T-cell (primary cell): ENCODE measurements at regions not wholly inside any gene's neighbourhood (a gene's known extent, or its start where the extent isn't known, plus 50 kb on each side); places are given as distances from the start of the nearest gene placed in this dataset.

ENCODE experiments used
- ATAC-seq, 4 experiments: fragments of 200-7000 bp in 3 of 4; fragments of 150-1000 bp in 1 of 4; cut with Tn5 transposase; replicated peaks in 1 of 4; 1 replicate in 3 of 4; 2 replicates in 1 of 4; pipeline ENCODE4 v1.10.0; 2021; ENCODE audit warnings: moderate library complexity in 3 of 4, mild to moderate bottlenecking in 2 of 4, moderate number of reproducible peaks in 1 of 4
- CTCF ChIA-PET, 2 donors: fragments of 300-600 bp; sonication (Branson Sonifier 250); formaldehyde crosslinking; loops; one replicate each; lab custom pipeline; 2022; ENCODE audit warnings: antibody characterized with exemption in 2 of 2; lab: Charles Lee
- POLR2A ChIA-PET, 2 donors: fragments of 300-600 bp; sonication (Branson Sonifier 250); formaldehyde crosslinking; loops; one replicate each; lab custom pipeline; 2022; ENCODE audit warnings: antibody characterized with exemption in 2 of 2; lab: Charles Lee
- DNase-seq, 35 experiments: peaks; one replicate each; pipeline versions ENCODE4 v3.0.0 to v3.0.0-alpha.2; 2013 to 2023
- H3K27ac ChIP-seq: one replicate; pipeline ENCODE4 v1.5.1; 2013; ENCODE audit warnings: low read length
- H3K27me3 ChIP-seq, 2 experiments: replicated peaks in 1 of 2; 1 replicate in 1 of 2; 2 replicates in 1 of 2; pipeline versions ENCODE4 v1.6.1 to v1.7.0; 2013; ENCODE audit warnings: low read length in 1 of 2, mixed read lengths in 1 of 2; ENCODE audit not compliant: control insufficient read depth in 2 of 2, insufficient read depth in 2 of 2; ENCODE audit errors: extremely low read depth in 1 of 2
- H3K36me3 ChIP-seq, 2 donors: 1 replicate in 1 of 2; 2 replicates in 1 of 2; pipeline versions ENCODE4 v1.6.1 to v1.7.0; 2013; ENCODE audit warnings: low read length in 1 of 2; ENCODE audit not compliant: control insufficient read depth in 2 of 2, insufficient read depth in 1 of 2; ENCODE audit errors: extremely low read depth in 1 of 2
- H3K4me1 ChIP-seq, 2 experiments: 1 replicate in 1 of 2; 2 replicates in 1 of 2; pipeline versions ENCODE4 v1.6.1 to v1.7.0; 2013; ENCODE audit warnings: low read length in 2 of 2, mixed read lengths in 1 of 2; ENCODE audit not compliant: insufficient read depth in 2 of 2, control insufficient read depth in 1 of 2; ENCODE audit errors: extremely low read depth in 1 of 2
- H3K4me3 ChIP-seq, 2 donors: 1 replicate in 1 of 2; 2 replicates in 1 of 2; pipeline versions ENCODE4 v1.5.1 to v1.7.0; 2013; ENCODE audit warnings: mild to moderate bottlenecking in 2 of 2, low read length in 1 of 2, moderate library complexity in 1 of 2; ENCODE audit not compliant: control insufficient read depth in 1 of 2; ENCODE audit errors: extremely low read depth in 1 of 2
- H3K9me3 ChIP-seq: 2 replicates; pipeline ENCODE4 v1.7.0; 2013
- H3K27ac Mint-ChIP-seq, 2 donors: one replicate each; pipeline ENCODE4 v1.8.0; 2020 to 2021; ENCODE audit warnings: mild to moderate bottlenecking in 2 of 2, mixed read lengths in 2 of 2
- H3K27me3 Mint-ChIP-seq, 2 donors: one replicate each; pipeline ENCODE4 v1.8.0; 2021 to 2022; ENCODE audit warnings: mixed read lengths in 2 of 2
- H3K36me3 Mint-ChIP-seq: one replicate; pipeline ENCODE4 v1.8.0; 2021; ENCODE audit warnings: mixed read lengths
- H3K4me1 Mint-ChIP-seq, 3 donors: one replicate each; pipeline ENCODE4 v1.8.0; 2020 to 2022; ENCODE audit warnings: mixed read lengths in 3 of 3, mild to moderate bottlenecking in 1 of 3
- H3K4me3 Mint-ChIP-seq, 3 donors: one replicate each; pipeline ENCODE4 v1.8.0; 2020 to 2022; ENCODE audit warnings: mild to moderate bottlenecking in 3 of 3, mixed read lengths in 3 of 3, moderate library complexity in 3 of 3
- H3K9me3 Mint-ChIP-seq, 3 donors: one replicate each; pipeline ENCODE4 v1.8.0; 2020 to 2022; ENCODE audit warnings: mixed read lengths in 3 of 3
- WGBS: methylation state at CpG from one replicate; pipeline ENCODE4 v1.1.5; 2013; ENCODE audit warnings: missing lambda C conversion rate; ENCODE audit not compliant: insufficient coverage; 5-methylcytosine and 5-hydroxymethylcytosine counted together

GRCh38 chr21:25298512-25299491, 308.5 kb downstream of the MRPL39 start:
- Histone ChIP-seq H3K9me3 (no peaks in the 10 kb centered on the region), H3K4me3 (no peak overlapping the region), H3K27me3 (no peaks in the 10 kb centered on the region), H3K27ac (no peak overlapping the region), H3K36me3 (no peaks in the 10 kb centered on the region), H3K4me1 (no peaks in the 10 kb centered on the region)
- H3K9me3 Mint-ChIP-seq, result no peaks in the 10 kb centered on the region
- WGBS, result no CpG with 5 or more reads among the region's 2 CpGs
- H3K36me3 Mint-ChIP-seq, result no peaks in the 10 kb centered on the region
- H3K27ac Mint-ChIP-seq, result no peak overlapping the region
- ATAC-seq, result no peak
- H3K27me3 Mint-ChIP-seq, result no peaks in the 10 kb centered on the region
- ChIA-PET CTCF (no interaction called here), POLR2A (no interaction called here)
- H3K4me1 Mint-ChIP-seq, result peaks cover 0 to 3% (median 0%) of the 10 kb centered on the region in 3 donors
- no peak overlapping the region for H3K4me3 Mint-ChIP-seq
- DNase-seq, result no peak

DNA sequence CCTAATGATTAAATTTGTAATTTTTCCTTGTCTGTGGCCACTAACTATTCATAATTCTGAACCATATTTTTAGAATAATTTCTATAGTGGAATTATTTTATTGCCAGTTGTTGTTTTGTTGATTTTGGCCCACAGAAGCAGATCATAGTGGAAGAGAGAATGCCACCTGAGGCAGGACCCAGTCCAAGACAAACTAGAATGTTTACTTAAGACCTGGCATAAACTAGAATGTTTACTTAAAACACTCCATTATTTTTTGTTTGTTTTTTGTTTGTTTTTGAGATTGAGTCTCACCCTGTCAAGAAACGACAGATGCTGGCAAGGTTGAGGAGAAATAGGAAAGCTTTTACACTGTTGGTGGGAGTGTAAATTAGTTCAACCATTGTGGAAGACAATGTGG, 310.2 kb downstream of the MRPL39 start:
- no peaks in the 10 kb centered on the region for H3K4me1 ChIP-seq
- no peaks in the 10 kb centered on the region for H3K9me3 ChIP-seq
- Mint-ChIP-seq H3K4me3 (no peak overlapping the region), H3K36me3 (no peaks in the 10 kb centered on the region), H3K27me3 (peaks cover 0 to 4% of the 10 kb centered on the region in 2 donors), H3K9me3 (no peaks in the 10 kb centered on the region), H3K27ac (no peak overlapping the region), H3K4me1 (peaks cover 0 to 3% (median 0%) of the 10 kb centered on the region in 3 donors)
- ATAC-seq (no peak), DNase-seq (no peak)
- no peaks in the 10 kb centered on the region for H3K27me3 ChIP-seq
- CTCF ChIA-PET, result no interaction called here
- no peak overlapping the region for H3K27ac ChIP-seq
- no peaks in the 10 kb centered on the region for H3K36me3 ChIP-seq
- POLR2A ChIA-PET, result no interaction called here
- WGBS, result no CpG with 5 or more reads among the region's 1 CpG
- H3K4me3 ChIP-seq, result no peak overlapping the region

GRCh38 chr21:25296252-25296651, 311.0 kb downstream of the MRPL39 start:
- no peaks in the 10 kb centered on the region for H3K36me3 ChIP-seq
- Mint-ChIP-seq H3K9me3 (no peaks in the 10 kb centered on the region), H3K4me3 (no peak overlapping the region), H3K27ac (no peak overlapping the region), H3K36me3 (no peaks in the 10 kb centered on the region), H3K4me1 (peaks cover 0 to 3% (median 0%) of the 10 kb centered on the region in 3 donors), H3K27me3 (peaks cover 0 to 4% of the 10 kb centered on the region in 2 donors)
- no peak overlapping the region for H3K4me3 ChIP-seq
- no peaks in the 10 kb centered on the region for H3K4me1 ChIP-seq
- no peaks in the 10 kb centered on the region for H3K27me3 ChIP-seq
- ATAC-seq (no peak), DNase-seq (no peak)
- H3K9me3 ChIP-seq, result no peaks in the 10 kb centered on the region
- no peak overlapping the region for H3K27ac ChIP-seq
- POLR2A ChIA-PET, result no interaction called here
- CTCF ChIA-PET, result interaction anchor here in 1 of 2 donors (0.5 kb wide), 1 partner anchor 18 kb away, joined by 3 read pairs; no protein-coding TSS in a partner anchor
- 59% methylated on average over 4 of the region's 5 CpGs for WGBS

DNA sequence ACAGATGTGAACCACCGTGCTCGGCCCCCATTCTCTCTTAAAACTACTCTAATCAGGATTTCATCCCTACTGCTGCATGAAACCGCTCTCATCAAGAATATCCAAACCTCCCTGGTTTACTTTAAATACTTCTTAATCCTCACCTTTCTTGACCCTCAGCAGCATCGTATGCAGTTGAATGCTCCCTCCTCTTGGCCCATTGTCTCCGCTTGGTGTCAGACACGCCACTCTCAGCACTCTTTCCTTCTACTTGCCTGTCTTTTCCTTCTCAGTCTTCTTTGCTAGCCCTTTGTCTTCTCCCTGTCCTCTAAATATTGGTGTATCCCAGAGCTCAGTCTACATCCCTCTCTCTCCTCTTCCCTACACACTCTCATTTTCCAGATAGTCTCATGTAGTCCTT, 314.9 kb downstream of the MRPL39 start:
- H3K27ac Mint-ChIP-seq, result no peak overlapping the region
- no peaks in the 10 kb centered on the region for H3K9me3 Mint-ChIP-seq
- H3K4me3 ChIP-seq, result no peak overlapping the region
- no peak overlapping the region for H3K27ac ChIP-seq
- H3K4me3 Mint-ChIP-seq, result no peak overlapping the region
- no peak for DNase-seq
- no peak for ATAC-seq
- peaks cover 0 to 4% of the 10 kb centered on the region in 2 donors for H3K27me3 Mint-ChIP-seq
- no peaks in the 10 kb centered on the region for H3K36me3 ChIP-seq
- ChIA-PET POLR2A (no interaction called here), CTCF (no interaction called here)
- no peaks in the 10 kb centered on the region for H3K9me3 ChIP-seq
- H3K4me1 ChIP-seq, result no peaks in the 10 kb centered on the region
- H3K27me3 ChIP-seq, result no peaks in the 10 kb centered on the region
- no peaks in the 10 kb centered on the region for H3K4me1 Mint-ChIP-seq
- 97% methylated on average over 6 of the region's 6 CpGs for WGBS
- no peaks in the 10 kb centered on the region for H3K36me3 Mint-ChIP-seq

- Histone ChIP-seq H3K27me3 (no peaks in the 10 kb centered on the region), H3K27ac (no peak overlapping the region), H3K36me3 (no peaks in the 10 kb centered on the region), H3K4me3 (no peak overlapping the region), H3K9me3 (no peaks in the 10 kb centered on the region), H3K4me1 (no peaks in the 10 kb centered on the region)
- H3K36me3 Mint-ChIP-seq, result no peaks in the 10 kb centered on the region
- ChIA-PET CTCF (interaction anchor here (0.6 to 1.1 kb wide), 3 partner anchors 34 to 102 kb away, joined by 3 to 5 read pairs (median 3); no protein-coding TSS in a partner anchor), POLR2A (no interaction called here)
- no peak overlapping the region for H3K27ac Mint-ChIP-seq
- DNase-seq, result peak in 1 of 35 experiments; percentile 24
- H3K4me3 Mint-ChIP-seq, result no peak overlapping the region
- H3K9me3 Mint-ChIP-seq, result no peaks in the 10 kb centered on the region
- ATAC-seq, result no peak
- no CpG with 5 or more reads among the region's 6 CpGs for WGBS
- H3K27me3 Mint-ChIP-seq, result peaks cover 0 to 8% of the 10 kb centered on the region in 2 donors
- no peaks in the 10 kb centered on the region for H3K4me1 Mint-ChIP-seq
Measured at GRCh38 chr21:25283720-25284119, 323.6 kb downstream of the MRPL39 start.

- H3K36me3 ChIP-seq, result no peaks in the 10 kb centered on the region
- ChIA-PET POLR2A (no interaction called here), CTCF (no interaction called here)
- H3K27ac ChIP-seq, result no peak overlapping the region
- no peaks in the 10 kb centered on the region for H3K27me3 ChIP-seq
- H3K27ac Mint-ChIP-seq, result no peak overlapping the region
- ATAC-seq, result no peak
- H3K27me3 Mint-ChIP-seq, result peaks cover 0 to 8% of the 10 kb centered on the region in 2 donors
- H3K36me3 Mint-ChIP-seq, result no peaks in the 10 kb centered on the region
- no peaks in the 10 kb centered on the region for H3K4me1 Mint-ChIP-seq
- no peaks in the 10 kb centered on the region for H3K4me1 ChIP-seq
- H3K9me3 ChIP-seq, result no peaks in the 10 kb centered on the region
- H3K9me3 Mint-ChIP-seq, result no peaks in the 10 kb centered on the region
- no peak overlapping the region for H3K4me3 ChIP-seq
- no peak overlapping the region for H3K4me3 Mint-ChIP-seq
- DNase-seq, result no peak
Measured at GRCh38 chr21:25281134-25281533, 326.1 kb downstream of the MRPL39 start.
